ENCODE measurements at regions not wholly inside any gene's neighbourhood (a gene's known extent, or its start where the extent isn't known, plus 50 kb on each side); places are given as distances from the start of the nearest gene placed in this dataset.
A peak's percentile ranks its signal among the peaks of the same experiment; 100 is the strongest.

DNA sequence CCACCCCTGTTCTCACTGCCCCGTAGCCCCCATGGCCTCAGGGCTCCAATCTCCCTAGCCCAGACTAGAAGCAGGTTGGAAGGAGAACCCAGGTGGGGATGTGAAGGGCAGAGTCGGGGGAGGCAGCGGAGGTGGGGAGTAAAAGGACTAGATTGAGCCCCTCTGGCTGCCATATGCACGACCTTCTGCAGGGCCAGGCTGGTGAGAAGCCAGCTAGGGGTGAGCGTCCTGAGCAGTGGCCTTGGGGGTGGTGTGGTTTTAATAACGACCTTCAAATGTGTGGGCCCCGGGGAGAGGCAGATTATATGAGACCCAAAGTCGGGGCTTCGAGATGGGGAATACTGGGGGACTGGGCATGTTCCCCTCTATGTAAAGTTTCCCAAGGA is 139.5 kb downstream of the C9orf50 start:
- Histone ChIP-seq H3K27me3 (replicated peaks in 1 of 4; ENCODE audit: control insufficient read depth in 3 of 4, extremely low read depth in 1 of 4, insufficient read depth in 3 of 4, low read length in 3 of 4) (peaks cover 12 to 51% (median 40%) of the 10 kb centered on the region in 4 experiments), H4K91ac (replicated peaks; ENCODE audit: insufficient read length, low read length) (no peak overlapping the region), H3K23ac (ENCODE audit: insufficient read length) (no peak overlapping the region), H4K20me1 (replicated peaks in 1 of 2; ENCODE audit: control insufficient read depth in 1 of 2, insufficient read depth in 2 of 2, low read length in 2 of 2) (no peaks in the 10 kb centered on the region), H3K56ac (replicated peaks; ENCODE audit: insufficient read length, low read depth, low read length) (no peak overlapping the region), H3K14ac (ENCODE audit: insufficient read length) (no peak overlapping the region), H2BK120ac (replicated peaks; ENCODE audit: low read depth, low read length) (no peak overlapping the region), H2BK15ac (ENCODE audit: low read length) (peak overlapping the region; percentile 53; the same call in 1 of the 2 replicates), H3K27ac (ENCODE audit: low read depth, low read length) (no peak overlapping the region), H3K36me3 (ENCODE audit: control insufficient read depth in 2 of 4, insufficient read depth in 4 of 4, low read length in 3 of 4) (no peaks in the 10 kb centered on the region), H2AK5ac (ENCODE audit: low read depth, low read length) (no peak overlapping the region), H3K9me3 (ENCODE audit: insufficient read depth in 2 of 2, low read depth in 1 of 2, low read length in 1 of 2) (no peaks in the 10 kb centered on the region), H4K8ac (ENCODE audit: extremely low read depth, insufficient read depth, low read length) (no peak overlapping the region), H2BK20ac (ENCODE audit: low read length) (0 out of 2 replicates have a peak overlapping the region, but pooled peaks have one; percentile 43), H3K4me1 (replicated peaks in 1 of 4; ENCODE audit: control insufficient read depth in 3 of 4, insufficient read depth in 4 of 4, low read length in 3 of 4) (peaks cover 8 to 27% (median 17%) of the 10 kb centered on the region in 4 experiments), H3K4me3 (ENCODE audit: extremely low read depth in 1 of 4, insufficient read depth in 2 of 4, low read depth in 3 of 4, low read length in 4 of 4) (no peak overlapping the region; a peak in 1 of 8 replicates), H3K9ac (replicated peaks in 1 of 4; ENCODE audit: extremely low read depth in 1 of 4, low read depth in 3 of 4, low read length in 3 of 4) (no peak overlapping the region), H2AFZ (ENCODE audit: low read length) (no peak overlapping the region), H3K79me2 (ENCODE audit: control insufficient read depth in 1 of 2, insufficient read depth in 2 of 2, low read length in 2 of 2) (no peaks in the 10 kb centered on the region), H2BK5ac (ENCODE audit: low read depth, low read length) (no peak overlapping the region), H3K23me2 (ENCODE audit: low read depth, low read length) (peaks cover 9% of the 10 kb centered on the region), H4K5ac (ENCODE audit: insufficient read length, low read depth, low read length) (no peak overlapping the region), H3K4me2 (ENCODE audit: insufficient read depth in 1 of 2, low read depth in 2 of 2, low read length in 2 of 2) (peak overlapping the region; percentile 62 to 84; a peak in 2 of 4 replicates), H3K18ac (ENCODE audit: extremely low read depth, low read length) (no peak overlapping the region; the same call in 1 of the 2 replicates), H3K79me1 (ENCODE audit: low read depth, low read length) (no peaks in the 10 kb centered on the region), H2BK12ac (ENCODE audit: low read depth, low read length) (no peak overlapping the region), H3K4ac (replicated peaks; ENCODE audit: insufficient read length, low read depth, low read length) (no peak overlapping the region)
- DNase-seq (ENCODE audit: low read depth in 1 of 2, low spot score in 2 of 2) = no peak
- ChIA-PET POLR2A (ENCODE audit: partially characterized antibody) (interaction anchor here (1.1 to 6.9 kb wide), 4 partner anchors 14 to 133 kb away, joined by 3 to 45 read pairs (median 4); no protein-coding TSS in a partner anchor), CTCF (ENCODE audit: partially characterized antibody) (interaction anchor here (0.6 to 4.9 kb wide), 10 partner anchors 17 to 349 kb away, joined by 3 to 27 read pairs (median 3); partner anchors contain the start of gene C9orf50)
- WGBS, 2 experiments (ENCODE audit: extremely low coverage in 1 of 2, insufficient coverage in 1 of 2, insufficient read length in 1 of 2, insufficient replicate concordance in 2 of 2, low coverage in 1 of 2, low lambda C conversion rate in 2 of 2, missing lambda C conversion rate in 1 of 2) = 71% methylated on average over 9 of the region's 9 CpGs; no CpG with 5 or more reads in 1 of the 2 experiments
- no peak for FAIRE-seq
- no peak for TF ChIP-seq TBP (IDR thresholded peaks at IDR 0.05; ENCODE audit: low read depth, low read length)
- TF ChIP-seq POU5F1 (IDR thresholded peaks at IDR 0.05; ENCODE audit: low read depth, low read length) = no peak
- TF ChIP-seq CHD2 (IDR thresholded peaks at IDR 0.05; ENCODE audit: low read length) = no peak
